NCI-H128 (cell line): ENCODE measurements at regions not wholly inside any gene's neighbourhood (a gene's known extent, or its start where the extent isn't known, plus 50 kb on each side); places are given as distances from the start of the nearest gene placed in this dataset.

Experiments
- DNase-seq: peaks from one replicate; lab custom pipeline; 2025; ENCODE audit not compliant: unreplicated experiment; lab: John Stamatoyannopoulos, UW

DNA sequence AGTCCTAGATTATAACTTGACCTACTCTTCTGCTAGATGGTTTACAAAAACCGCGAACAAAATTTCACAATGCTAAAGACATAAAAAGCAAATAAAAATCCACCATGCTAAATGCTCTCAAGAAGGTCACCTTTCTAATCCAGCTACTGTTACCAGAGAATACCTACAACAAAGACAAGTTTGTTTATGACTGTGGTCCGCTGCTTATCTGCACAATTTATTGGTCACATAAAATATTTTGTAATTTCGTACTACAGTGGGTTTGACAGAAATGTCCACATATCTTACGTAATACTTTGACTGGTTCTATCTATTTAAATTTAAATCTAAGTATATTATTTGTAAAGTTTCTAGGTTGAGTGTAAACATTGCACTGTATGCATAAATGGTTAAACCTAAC, 257.6 kb upstream of the ZNF608 start:
- DNase-seq: no peak

DNA sequence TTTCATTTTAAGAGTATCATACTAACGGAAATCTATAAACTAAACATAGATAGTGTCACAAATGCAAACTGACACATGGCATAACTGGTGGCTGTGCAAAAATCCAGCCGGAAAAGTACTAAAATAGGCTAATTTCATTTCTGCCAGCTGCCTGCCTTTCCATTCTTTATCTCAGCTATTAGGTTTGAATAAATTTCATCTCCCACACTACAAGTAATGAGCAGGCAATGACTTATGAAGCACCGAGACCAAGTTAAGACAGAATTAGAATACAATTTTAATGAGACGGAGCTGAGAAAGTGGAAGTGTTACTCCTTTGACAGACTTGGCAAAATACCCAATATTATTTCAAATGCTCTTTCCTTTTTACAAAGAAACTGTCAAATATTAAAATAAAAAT, 258.8 kb upstream of the ZNF608 start:
- no peak for DNase-seq

GRCh38 chr5:125006011-125006685, 259.7 kb upstream of the ZNF608 start:
- DNase-seq: no peak

- no peak for DNase-seq
These were observed 263.9 kb upstream of the ZNF608 start for GRCh38 chr5:125010356-125010755.

- no peak for DNase-seq
These were observed 264.6 kb upstream of the ZNF608 start for GRCh38 chr5:125011014-125011413.

DNA sequence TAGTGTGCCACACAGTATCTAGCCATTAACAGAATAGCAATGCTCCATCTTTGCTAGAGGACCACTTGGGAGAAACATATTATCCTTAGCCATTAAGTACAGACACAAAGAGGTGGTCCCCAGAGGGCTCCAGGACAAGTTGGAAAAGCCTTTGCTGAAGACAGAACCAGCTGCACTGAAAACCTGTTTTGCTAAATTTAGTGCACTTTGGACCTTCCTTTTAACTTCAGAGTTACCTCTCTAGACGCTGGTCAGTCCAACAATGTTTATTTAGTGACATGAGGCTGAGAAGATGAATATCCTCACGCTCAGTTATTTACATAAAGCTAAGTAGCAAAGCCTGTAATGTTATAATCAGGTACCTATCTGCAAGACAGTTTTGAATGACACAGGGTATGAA, 265.0 kb upstream of the ZNF608 start:
- DNase-seq: no peak

GRCh38 chr5:125011947-125012346, 265.5 kb upstream of the ZNF608 start:
- DNase-seq: no peak

DNA sequence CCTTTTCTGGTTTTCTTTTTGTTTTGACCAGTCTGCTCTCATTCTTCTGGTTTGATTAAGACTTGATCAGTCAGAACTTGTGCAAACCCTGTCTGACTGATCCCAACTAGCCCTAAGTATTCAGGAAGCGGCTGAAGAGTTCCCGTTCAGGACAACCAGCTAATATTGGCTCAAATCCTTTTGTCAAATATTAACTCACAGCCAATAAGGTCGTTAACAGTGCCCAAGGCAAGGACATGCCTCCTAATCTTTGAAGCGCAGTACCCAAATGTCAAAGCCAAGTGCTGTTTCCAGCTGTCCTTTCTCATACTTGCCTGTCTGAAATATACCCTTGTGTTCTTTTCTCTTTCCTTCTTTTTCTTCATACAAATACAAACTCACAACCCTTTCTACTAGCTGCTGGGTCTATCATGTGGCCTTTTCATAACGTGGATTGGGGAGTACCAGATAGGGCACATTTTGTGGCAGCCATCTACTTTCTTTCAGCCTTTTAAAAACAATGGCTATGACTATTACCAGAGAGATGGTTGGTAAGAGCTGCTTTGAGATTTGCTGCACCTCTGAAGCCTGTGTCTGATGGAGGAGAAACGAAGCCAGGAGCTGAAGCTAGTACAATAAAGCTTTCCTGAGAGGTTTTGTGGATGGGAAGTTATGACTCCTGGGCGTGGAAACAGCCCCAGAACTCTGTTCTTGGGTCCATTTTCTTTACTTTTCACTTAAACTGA, 266.4 kb upstream of the ZNF608 start:
- no peak for DNase-seq

DNA sequence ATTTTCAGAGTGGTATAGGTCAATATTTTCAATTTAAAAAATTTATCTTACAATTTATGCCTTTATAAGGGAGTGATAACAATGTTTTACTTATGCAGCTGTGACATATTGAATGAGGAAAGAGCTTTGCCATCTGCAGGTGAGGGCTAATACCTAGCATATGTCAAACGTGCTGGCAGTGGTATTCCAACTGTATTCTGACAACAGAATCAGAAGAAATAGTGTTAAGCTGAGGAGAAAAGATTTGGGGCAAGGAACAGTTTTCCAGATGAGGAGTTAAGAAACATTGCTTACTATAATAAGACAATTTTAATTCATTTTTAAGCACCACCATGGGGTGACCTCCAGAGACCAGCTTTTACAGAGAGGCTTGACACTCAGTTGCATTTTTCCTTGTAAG, 267.8 kb upstream of the ZNF608 start:
- no peak for DNase-seq

GRCh38 chr5:125017796-125018195, 271.4 kb upstream of the ZNF608 start:
- no peak for DNase-seq

DNA sequence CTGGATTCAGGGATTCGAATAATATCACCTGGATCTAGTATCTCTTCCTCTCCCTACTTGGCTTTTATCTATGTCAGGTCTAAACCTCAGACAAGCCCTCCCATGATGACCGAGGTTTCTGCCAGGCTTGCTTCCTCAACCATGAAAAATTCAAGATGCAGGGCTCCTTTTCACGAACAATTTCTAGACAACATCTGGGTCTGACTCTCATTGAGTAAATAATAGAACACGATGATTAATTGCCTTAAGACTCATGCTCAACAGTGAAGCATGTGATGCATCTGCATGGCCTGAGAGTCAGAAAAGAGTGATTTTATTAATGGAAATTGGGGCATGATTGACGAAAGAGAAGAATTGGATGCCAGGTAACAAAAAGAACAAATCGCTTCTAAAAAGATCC, 277.2 kb upstream of the ZNF608 start:
- no peak for DNase-seq

DNA sequence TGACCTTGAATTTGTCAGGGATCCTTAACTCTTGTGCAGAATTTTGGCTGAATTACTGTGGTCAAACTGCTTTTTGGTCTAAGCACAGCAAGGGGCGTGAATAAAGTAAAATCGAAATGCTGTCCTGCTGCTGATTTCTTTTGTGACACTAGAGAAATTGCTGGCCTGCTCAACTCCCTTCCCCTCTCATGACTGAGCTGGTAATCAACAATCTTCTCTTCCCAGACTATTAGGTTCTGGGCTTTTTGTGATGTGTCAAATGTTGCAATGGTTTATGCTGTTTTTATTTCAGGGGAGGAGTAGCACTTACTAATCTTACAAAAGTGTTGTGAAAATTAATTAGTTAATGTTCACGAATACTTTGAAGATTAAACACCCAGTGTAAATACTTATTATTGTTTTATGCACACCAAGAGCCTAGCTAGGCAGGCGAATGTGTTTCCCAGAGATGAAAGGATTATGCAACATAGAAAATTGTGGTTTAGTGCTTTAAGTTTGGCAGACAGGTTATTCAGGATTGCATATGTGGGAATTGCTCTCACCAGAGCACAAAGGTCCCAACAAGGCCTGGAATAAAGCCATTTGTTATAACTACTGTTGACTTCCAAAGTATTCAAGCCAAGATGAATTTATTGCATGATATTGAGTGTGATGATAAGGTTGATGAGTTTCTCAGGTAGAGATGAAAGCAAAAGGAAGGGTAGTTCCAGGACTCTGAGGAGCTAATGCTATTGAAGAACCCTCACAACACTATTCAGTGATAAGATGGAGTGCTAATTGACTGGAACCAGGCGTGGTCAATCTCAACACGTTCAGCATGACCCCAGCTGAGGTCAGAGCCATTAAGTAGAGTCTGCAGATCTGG, 280.7 kb upstream of the ZNF608 start:
- DNase-seq: no peak

DNA sequence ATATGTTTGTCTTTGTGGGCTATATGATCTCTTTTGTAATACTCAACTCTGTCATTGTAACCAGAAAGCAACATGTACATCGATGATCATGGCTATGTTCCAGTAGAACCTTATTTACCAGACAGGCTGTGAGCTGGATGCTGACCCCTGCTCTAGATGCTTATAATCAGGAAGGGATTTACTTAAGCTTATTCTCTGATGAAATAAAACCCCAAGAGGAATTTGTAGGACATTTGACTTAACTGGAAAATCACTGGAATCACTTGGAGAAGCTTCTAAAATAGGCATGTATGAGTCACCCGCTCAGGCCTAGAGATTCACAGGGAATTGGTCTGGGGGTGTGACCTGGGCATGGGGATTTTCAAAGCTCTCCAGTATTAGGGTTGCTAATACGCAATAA, 285.8 kb upstream of the ZNF608 start:
- no peak for DNase-seq

DNA sequence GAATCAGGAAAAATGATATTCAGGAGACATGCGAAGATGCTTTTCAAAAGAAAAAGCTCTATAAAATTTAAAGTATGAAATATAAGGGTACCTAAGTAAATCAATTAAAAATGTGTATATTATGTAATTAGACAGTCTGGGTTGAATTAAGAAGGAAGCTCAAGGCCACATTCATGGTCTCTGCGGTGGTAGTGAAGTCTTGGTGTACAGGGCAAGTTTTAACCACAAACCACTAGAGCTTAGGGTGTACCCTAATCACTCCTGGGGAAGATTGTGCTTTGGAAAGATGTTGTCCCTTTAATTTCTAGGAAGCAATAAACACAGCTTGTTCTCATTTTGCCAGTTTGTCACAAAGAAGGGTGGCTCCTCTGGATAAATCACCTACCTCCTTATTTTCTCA, 287.2 kb upstream of the ZNF608 start:
- DNase-seq: no peak

GRCh38 chr5:125034331-125034730, 287.9 kb upstream of the ZNF608 start:
- DNase-seq: no peak

DNA sequence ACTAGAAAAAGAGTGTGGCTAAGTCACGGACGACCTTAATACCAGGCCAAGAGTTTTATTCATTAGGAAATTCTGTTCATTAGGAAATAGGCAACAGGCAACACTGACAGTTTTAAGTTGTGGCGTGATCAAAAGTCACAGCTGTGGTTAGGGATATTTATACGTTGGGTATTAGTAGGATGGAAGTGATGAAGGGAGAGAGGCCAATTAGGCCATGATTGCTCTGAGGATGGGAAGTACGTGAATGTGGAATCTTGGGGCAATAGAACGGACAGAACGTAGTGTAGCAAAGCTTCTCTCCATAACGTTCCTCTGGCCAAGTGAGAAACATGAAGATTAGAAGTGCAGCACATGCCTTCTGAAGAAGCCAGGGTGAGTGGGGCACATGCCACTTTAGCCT, 290.1 kb upstream of the ZNF608 start:
- no peak for DNase-seq

GRCh38 chr5:125037020-125037419, 290.6 kb upstream of the ZNF608 start:
- no peak for DNase-seq

- no peak for DNase-seq
These were observed 291.1 kb upstream of the ZNF608 start for GRCh38 chr5:125037530-125037929.

DNA sequence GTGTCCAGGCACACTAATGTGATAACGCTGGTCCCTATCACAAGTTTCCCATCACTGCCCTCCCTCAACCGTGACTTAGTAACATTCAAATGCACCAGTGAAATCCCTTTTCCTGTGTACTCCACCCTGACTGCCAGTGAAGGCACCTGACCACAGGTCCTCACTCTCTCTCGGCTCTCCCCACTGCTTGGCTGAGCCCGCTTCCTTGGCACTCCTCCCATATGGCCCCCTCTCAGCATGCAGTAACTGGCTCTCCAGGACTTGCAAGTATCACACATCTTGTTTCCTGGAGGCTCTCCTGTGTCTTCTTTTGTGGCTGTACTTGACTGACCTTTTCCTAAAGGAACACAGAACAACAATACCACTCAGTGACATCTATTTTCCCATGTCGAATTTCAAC, 292.0 kb upstream of the ZNF608 start:
- DNase-seq: no peak

DNA sequence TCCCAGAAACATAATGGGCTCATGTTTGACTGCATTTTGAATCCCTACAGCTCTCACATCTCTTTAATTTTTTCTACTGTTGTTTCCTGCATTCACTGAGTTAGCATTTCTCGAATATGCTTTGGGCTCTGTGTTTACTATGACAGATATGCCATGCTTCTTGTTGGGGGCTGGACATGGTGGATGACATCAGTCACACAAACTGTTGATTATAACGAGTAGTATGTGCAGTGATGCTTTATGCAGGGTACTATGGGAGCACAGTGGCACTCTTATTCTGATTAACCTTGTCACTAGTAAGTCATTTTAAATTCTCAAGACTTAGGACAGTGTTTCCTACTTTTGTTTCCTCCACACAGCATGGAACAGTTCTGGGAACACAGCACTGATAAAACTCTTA, 295.4 kb upstream of the ZNF608 start:
- no peak for DNase-seq

DNA sequence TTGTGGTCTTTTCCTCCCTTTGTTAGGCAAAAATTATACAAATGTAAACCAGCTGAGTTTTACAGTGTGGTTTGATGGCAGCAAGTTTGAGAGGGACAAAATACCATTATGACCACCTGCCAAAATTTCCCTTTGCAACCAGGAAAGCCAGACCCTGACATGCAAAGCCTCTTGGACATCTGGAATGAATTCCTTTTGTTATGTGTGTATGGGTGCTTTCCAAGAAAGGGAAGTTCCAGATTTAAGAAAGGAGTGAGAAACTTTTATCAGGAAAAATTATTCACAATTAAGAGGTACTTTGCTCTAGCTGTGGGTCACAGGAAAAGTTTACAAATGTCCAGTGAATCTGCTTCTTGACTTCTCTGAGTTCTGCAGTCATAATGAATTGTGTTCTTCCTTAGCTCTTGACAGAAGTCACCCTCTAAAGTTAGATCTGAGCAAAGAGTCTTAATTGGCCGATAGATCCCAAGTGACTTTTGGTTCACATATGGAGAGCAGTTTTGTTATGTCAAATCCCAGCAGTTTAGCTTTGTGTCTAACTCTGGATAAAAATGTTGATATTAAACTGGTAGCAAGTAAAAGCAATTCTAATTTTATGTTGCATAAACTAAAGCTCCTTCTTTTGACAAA, 295.9 kb upstream of the ZNF608 start:
- DNase-seq: no peak
